ENCODE measurements at regions not wholly inside any gene's neighbourhood (a gene's known extent, or its start where the extent isn't known, plus 50 kb on each side); places are given as distances from the start of the nearest gene placed in this dataset.
"Not testable (repeated sequence)": the region's sequence is repeated elsewhere in the genome, so short reads cannot be mapped to it uniquely, and the experiment has no call there.

GRCh38 chr12:125341422-125341821 is 276.2 kb downstream of the AACS start:
- intact Hi-C loops (cut with DNase I) = no loop called here
- H3K27me3 ChIP-seq = no peaks in the 10 kb centered on the region
- no peak for TF ChIP-seq CTCF (IDR thresholded peaks at IDR 0.05)
- no peak for TF ChIP-seq POLR2A (IDR thresholded peaks at IDR 0.05)
- H3K27ac ChIP-seq = no peak overlapping the region
- H3K36me3 ChIP-seq (replicated peaks in 1 of 2) = no peaks in the 10 kb centered on the region
- DNase-seq = no peak
- no peaks in the 10 kb centered on the region for H3K4me1 ChIP-seq (replicated peaks in 1 of 2)
- WGBS, 4 donors = 39 to 53% (median 41%) methylated on average over 1 of the region's 1 CpG
- H3K4me3 ChIP-seq = no peak overlapping the region
- no peaks in the 10 kb centered on the region for H3K9me3 ChIP-seq (replicated peaks in 1 of 3)

GRCh38 chr12:125343649-125344048 is 278.4 kb downstream of the AACS start:
- Histone ChIP-seq H3K4me3 (no peak overlapping the region), H3K27ac (no peak overlapping the region), H3K27me3 (no peaks in the 10 kb centered on the region), H3K36me3 (replicated peaks in 1 of 2) (no peaks in the 10 kb centered on the region), H3K9me3 (replicated peaks in 1 of 3) (no peaks in the 10 kb centered on the region), H3K4me1 (replicated peaks in 1 of 2) (no peaks in the 10 kb centered on the region)
- intact Hi-C loops (cut with DNase I) = no loop called here
- WGBS, 4 donors = 71 to 78% (median 77%) methylated on average over 3 of the region's 3 CpGs
- TF ChIP-seq POLR2A (IDR thresholded peaks at IDR 0.05) (no peak), CTCF (IDR thresholded peaks at IDR 0.05) (no peak)
- no peak for DNase-seq

GRCh38 chr12:125346362-125346761 is 281.1 kb downstream of the AACS start:
- WGBS, 4 donors = 25 to 37% (median 30%) methylated on average over 4 of the region's 4 CpGs
- Histone ChIP-seq H3K4me3 (no peak overlapping the region), H3K27ac (no peak overlapping the region), H3K4me1 (replicated peaks in 1 of 2) (no peaks in the 10 kb centered on the region), H3K9me3 (replicated peaks in 1 of 3) (no peaks in the 10 kb centered on the region), H3K27me3 (peaks cover 6% of the 10 kb centered on the region), H3K36me3 (replicated peaks in 1 of 2) (no peaks in the 10 kb centered on the region)
- TF ChIP-seq POLR2A (IDR thresholded peaks at IDR 0.05) (no peak), CTCF (IDR thresholded peaks at IDR 0.05) (no peak)
- intact Hi-C loops (cut with DNase I) = no loop called here
- no peak for DNase-seq

- no peak overlapping the region for H3K4me3 ChIP-seq
- no peaks in the 10 kb centered on the region for H3K9me3 ChIP-seq (replicated peaks in 1 of 3)
- peaks cover 7% of the 10 kb centered on the region for H3K27me3 ChIP-seq
- no peak for TF ChIP-seq CTCF (IDR thresholded peaks at IDR 0.05)
- no peak for TF ChIP-seq POLR2A (IDR thresholded peaks at IDR 0.05)
- no peak overlapping the region for H3K27ac ChIP-seq
- H3K36me3 ChIP-seq (replicated peaks in 1 of 2) = no peaks in the 10 kb centered on the region
- DNase-seq = no peak
- intact Hi-C loops (cut with DNase I) = no loop called here
- no peaks in the 10 kb centered on the region for H3K4me1 ChIP-seq (replicated peaks in 1 of 2)
- 62 to 74% (median 68%) methylated on average over 2 of the region's 2 CpGs for WGBS, 4 donors
These were observed 286.6 kb downstream of the AACS start for GRCh38 chr12:125351788-125352187.

- DNase-seq; H3K27me3 ChIP-seq; H3K36me3 ChIP-seq (replicated peaks in 1 of 2); intact Hi-C loops (cut with DNase I); H3K4me3 ChIP-seq; H3K4me1 ChIP-seq (replicated peaks in 1 of 2); H3K27ac ChIP-seq; H3K9me3 ChIP-seq (replicated peaks in 1 of 3): not testable (repeated sequence)
These were observed 287.8 kb downstream of the AACS start for GRCh38 chr12:125353002-125353401.

Data from adrenal gland (tissue), 9 donors.